Endothelial cell of umbilical vein (primary cell): ENCODE measurements at regions not wholly inside any gene's neighbourhood (a gene's known extent, or its start where the extent isn't known, plus 50 kb on each side); places are given as distances from the start of the nearest gene placed in this dataset.
A peak's percentile ranks its signal among the peaks of the same experiment; 100 is the strongest.

Experiments used
- BruUV-seq: library from RNA; stranded (reverse); fragments of 400-500 nt; replicated peaks from 2 replicates; lab custom pipeline; 2021; lab: Mats Ljungman, UMichigan
- CTCF ChIA-PET: fragments of 300-600, 350-600 bp; sonication (Branson Sonifier 250); formaldehyde crosslinking; loops from one replicate; lab custom pipeline; 2021; ENCODE audit warnings: antibody characterized with exemption, inconsistent platforms; lab: Charles Lee
- POLR2A ChIA-PET: fragments of 300-600, 350-600 bp; sonication (Branson Sonifier 250); formaldehyde crosslinking; loops from one replicate; lab custom pipeline; 2021; ENCODE audit warnings: antibody characterized with exemption, inconsistent platforms; lab: Charles Lee
- DNase-seq: peaks from one replicate; pipeline ENCODE4 v3.0.0-alpha.2; 2011; ENCODE audit warnings: low read depth, low spot score
- FAIRE-seq: peaks from 2 replicates; lab custom pipeline; 2011; peaks lifted over from hg19 to GRCh38; lab: Jason Lieb, UNC
- H2AFZ ChIP-seq: 2 replicates; pipeline ENCODE4 v1.6.0; 2012; ENCODE audit warnings: low read depth, low read length, control low read depth, inconsistent platforms
- H3K27ac ChIP-seq: 2 replicates; pipeline ENCODE4 v1.5.1; 2011; ENCODE audit warnings: low read depth, mild to moderate bottlenecking, control low read depth, low read length, moderate library complexity; ENCODE audit not compliant: insufficient read depth
- H3K27me3 ChIP-seq, 2 experiments: 2 replicates each; pipeline versions ENCODE4 v1.6.0 to v1.6.1; 2011; ENCODE audit warnings: low read length in 2 of 2, mixed read lengths in 1 of 2; ENCODE audit not compliant: control insufficient read depth in 2 of 2, insufficient read depth in 2 of 2
- H3K36me3 ChIP-seq, 2 experiments: 2 replicates in 1 of 2; 3 replicates in 1 of 2; pipeline ENCODE4 v1.5.1; 2011; ENCODE audit warnings: low read length in 2 of 2, mild to moderate bottlenecking in 1 of 2, moderate library complexity in 1 of 2; ENCODE audit not compliant: control insufficient read depth in 2 of 2, insufficient read depth in 2 of 2; ENCODE audit errors: extremely low read depth in 1 of 2
- H3K4me1 ChIP-seq: 3 replicates; pipeline ENCODE4 v1.5.1; 2011; ENCODE audit warnings: mild to moderate bottlenecking, low read length; ENCODE audit not compliant: control insufficient read depth, insufficient read depth; ENCODE audit errors: extremely low read depth
- H3K4me2 ChIP-seq: 2 replicates; pipeline ENCODE4 v1.6.1; 2011; ENCODE audit warnings: low read length, control low read depth, mixed read lengths; ENCODE audit not compliant: insufficient read depth
- H3K4me3 ChIP-seq, 3 experiments: fragments of 200-600 bp in 1 of 3; sonication (generic), shearing (Covaris generic) in 1 of 3; replicated peaks in 1 of 3; 2 replicates each; pipeline ENCODE4 v1.5.1; 2011 to 2016; ENCODE audit warnings: control low read depth in 3 of 3, low read length in 3 of 3, mild to moderate bottlenecking in 2 of 3, inconsistent platforms in 1 of 3, low read depth in 1 of 3, moderate library complexity in 1 of 3; ENCODE audit not compliant: insufficient read depth in 1 of 3
- H3K79me2 ChIP-seq: 2 replicates; pipeline ENCODE4 v1.6.0; 2012; ENCODE audit warnings: low read length, inconsistent platforms; ENCODE audit not compliant: control insufficient read depth, insufficient read depth
- H3K9ac ChIP-seq: replicated peaks from 2 replicates; pipeline ENCODE3; 2011; ENCODE audit warnings: low read length, control low read depth; ENCODE audit not compliant: insufficient read depth; ENCODE audit errors: extremely low read depth
- H3K9me1 ChIP-seq: replicated peaks from 3 replicates; pipeline ENCODE4 v1.6.0; 2011; ENCODE audit warnings: mild to moderate bottlenecking, low read length; ENCODE audit not compliant: control insufficient read depth, insufficient read depth; ENCODE audit errors: extremely low read depth
- H3K9me3 ChIP-seq: replicated peaks from 2 replicates; pipeline ENCODE4 v1.5.1; 2012; ENCODE audit warnings: low read length, inconsistent platforms; ENCODE audit not compliant: control insufficient read depth, insufficient read depth
- H4K20me1 ChIP-seq: replicated peaks from 2 replicates; pipeline ENCODE3; 2011; ENCODE audit warnings: mild to moderate bottlenecking, low read length; ENCODE audit not compliant: control insufficient read depth, insufficient read depth; ENCODE audit errors: extremely low read depth
- EZH2 ChIP-seq: IDR thresholded peaks from 2 replicates; pipeline ENCODE4 v1.6.1; 2012; ENCODE audit warnings: borderline replicate concordance, low read depth, mild to moderate bottlenecking, moderate library complexity, low read length, inconsistent platforms; ENCODE audit not compliant: severe bottlenecking
- FOS ChIP-seq: IDR thresholded peaks from 2 replicates; pipeline ENCODE4 v1.6.1; 2011; ENCODE audit warnings: mild to moderate bottlenecking, low read length, moderate library complexity, borderline replicate concordance; ENCODE audit not compliant: insufficient read depth
- GATA2 ChIP-seq: IDR thresholded peaks from 2 replicates; pipeline ENCODE4 v1.7.0; 2011; ENCODE audit warnings: low read depth, mild to moderate bottlenecking, moderate library complexity, mixed read lengths, low read length; ENCODE audit not compliant: insufficient read length, insufficient read depth
- JUN ChIP-seq: IDR thresholded peaks from 2 replicates; pipeline ENCODE4 v1.6.1; 2011; ENCODE audit warnings: borderline replicate concordance, low read depth; ENCODE audit not compliant: insufficient read length, insufficient read depth
- MYC ChIP-seq: IDR thresholded peaks from one replicate; pipeline ENCODE4 v1.6.1; 2011; ENCODE audit warnings: mild to moderate bottlenecking, low read depth, low read length
- POLR2A ChIP-seq: IDR thresholded peaks from 2 replicates; pipeline ENCODE4 v1.6.1; 2012; ENCODE audit warnings: low read depth, mild to moderate bottlenecking, control low read depth, low read length
- POLR2AphosphoS5 ChIP-seq: IDR thresholded peaks from 2 replicates; pipeline ENCODE4 v1.6.1; 2012; ENCODE audit warnings: low read depth, mild to moderate bottlenecking, control low read depth, low read length, moderate library complexity; ENCODE audit not compliant: insufficient read depth
- dilution Hi-C: fragments of 300-500 bp; cut with MboI; formaldehyde crosslinking; loops from one replicate; pipeline ENCODE4 v1.15.0; 2019; ENCODE audit warnings: low sequenced_read_pairs; ENCODE audit not compliant: extremely low pct_ligation_motif_present
- intact Hi-C: fragments of 100-400 bp; cut with micrococcal nuclease; formaldehyde crosslinking; loops from one replicate; pipeline ENCODE4 v1.10.0; 2022
- TF ChIP-seq, protein P1 (sequence below), 2 donors: IDR thresholded peaks; 1 replicate in 1 of 2; 2 replicates in 1 of 2; pipeline ENCODE4 v1.5.1; 2011; ENCODE audit warnings: low read length in 2 of 2, mild to moderate bottlenecking in 2 of 2, moderate library complexity in 2 of 2, control low read depth in 1 of 2, inconsistent platforms in 1 of 2, low read depth in 1 of 2; ENCODE audit not compliant: insufficient read depth in 1 of 2; ENCODE audit errors: extremely low read depth in 1 of 2
- TF ChIP-seq, protein P2 (sequence below): IDR thresholded peaks from 2 replicates; pipeline ENCODE4 v1.6.1; 2011; ENCODE audit not compliant: insufficient read depth, insufficient read length

DNA sequence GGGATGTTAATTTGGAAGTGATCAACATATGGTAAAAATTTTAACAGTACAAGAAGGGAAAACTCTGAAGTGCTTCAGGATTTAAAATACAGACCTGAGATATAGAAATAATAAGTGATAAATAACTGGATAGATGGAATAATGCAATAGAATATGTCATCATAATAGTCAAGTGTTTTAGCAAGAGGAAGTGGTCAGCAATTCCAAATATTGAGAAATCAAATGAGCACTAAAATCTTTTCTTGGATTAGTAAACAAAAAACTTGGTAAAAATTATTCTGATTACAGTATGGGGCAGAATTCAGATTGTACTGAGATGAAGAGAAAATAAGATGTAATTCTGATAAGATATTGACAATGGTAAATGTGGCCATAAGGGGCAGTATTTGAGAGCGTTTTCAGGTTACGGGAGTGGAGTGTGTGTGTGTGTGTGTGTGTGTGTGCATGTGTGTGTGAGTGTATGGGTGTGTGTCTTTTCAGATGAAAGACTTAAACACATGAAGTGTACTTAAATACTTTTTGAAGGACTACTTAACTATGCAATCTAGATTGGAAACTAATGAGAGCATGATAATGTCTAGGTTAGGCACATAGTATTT is 217.9 kb upstream of the ITGA4 start:
- no peaks in the 10 kb centered on the region for H3K79me2 ChIP-seq
- no peaks in the 10 kb centered on the region for H3K27me3 ChIP-seq
- intact Hi-C loops (no loop called here), dilution Hi-C loops (no loop called here)
- no peaks in the 10 kb centered on the region for H3K9me3 ChIP-seq
- no peaks in the 10 kb centered on the region for H3K4me1 ChIP-seq
- DNase-seq: no peak
- no peak overlapping the region for H2AFZ ChIP-seq
- H4K20me1 ChIP-seq: no peaks in the 10 kb centered on the region
- no peak overlapping the region for H3K27ac ChIP-seq
- H3K4me3 ChIP-seq: no peak overlapping the region
- TF ChIP-seq, protein P1, sequence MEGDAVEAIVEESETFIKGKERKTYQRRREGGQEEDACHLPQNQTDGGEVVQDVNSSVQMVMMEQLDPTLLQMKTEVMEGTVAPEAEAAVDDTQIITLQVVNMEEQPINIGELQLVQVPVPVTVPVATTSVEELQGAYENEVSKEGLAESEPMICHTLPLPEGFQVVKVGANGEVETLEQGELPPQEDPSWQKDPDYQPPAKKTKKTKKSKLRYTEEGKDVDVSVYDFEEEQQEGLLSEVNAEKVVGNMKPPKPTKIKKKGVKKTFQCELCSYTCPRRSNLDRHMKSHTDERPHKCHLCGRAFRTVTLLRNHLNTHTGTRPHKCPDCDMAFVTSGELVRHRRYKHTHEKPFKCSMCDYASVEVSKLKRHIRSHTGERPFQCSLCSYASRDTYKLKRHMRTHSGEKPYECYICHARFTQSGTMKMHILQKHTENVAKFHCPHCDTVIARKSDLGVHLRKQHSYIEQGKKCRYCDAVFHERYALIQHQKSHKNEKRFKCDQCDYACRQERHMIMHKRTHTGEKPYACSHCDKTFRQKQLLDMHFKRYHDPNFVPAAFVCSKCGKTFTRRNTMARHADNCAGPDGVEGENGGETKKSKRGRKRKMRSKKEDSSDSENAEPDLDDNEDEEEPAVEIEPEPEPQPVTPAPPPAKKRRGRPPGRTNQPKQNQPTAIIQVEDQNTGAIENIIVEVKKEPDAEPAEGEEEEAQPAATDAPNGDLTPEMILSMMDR (IDR thresholded peaks at IDR 0.05; ENCODE audit: extremely low read depth in 1 of 2, insufficient read depth in 1 of 2, low read depth in 1 of 2, low read length in 2 of 2): peak in 1 of 2 donors; percentile 8
- TF ChIP-seq, protein P2, sequence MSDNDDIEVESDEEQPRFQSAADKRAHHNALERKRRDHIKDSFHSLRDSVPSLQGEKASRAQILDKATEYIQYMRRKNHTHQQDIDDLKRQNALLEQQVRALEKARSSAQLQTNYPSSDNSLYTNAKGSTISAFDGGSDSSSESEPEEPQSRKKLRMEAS: no peak
- ChIA-PET POLR2A (no interaction called here), CTCF (interaction anchor here (1.2 kb wide), 1 partner anchor 25 kb away, joined by 3 read pairs; no protein-coding TSS in a partner anchor)
- no peak overlapping the region for H3K9ac ChIP-seq
- BruUV-seq: no TSS peak
- no peaks in the 10 kb centered on the region for H3K9me1 ChIP-seq
- H3K36me3 ChIP-seq: no peaks in the 10 kb centered on the region
- H3K4me2 ChIP-seq: no peak overlapping the region
- FAIRE-seq: no peak

DNA sequence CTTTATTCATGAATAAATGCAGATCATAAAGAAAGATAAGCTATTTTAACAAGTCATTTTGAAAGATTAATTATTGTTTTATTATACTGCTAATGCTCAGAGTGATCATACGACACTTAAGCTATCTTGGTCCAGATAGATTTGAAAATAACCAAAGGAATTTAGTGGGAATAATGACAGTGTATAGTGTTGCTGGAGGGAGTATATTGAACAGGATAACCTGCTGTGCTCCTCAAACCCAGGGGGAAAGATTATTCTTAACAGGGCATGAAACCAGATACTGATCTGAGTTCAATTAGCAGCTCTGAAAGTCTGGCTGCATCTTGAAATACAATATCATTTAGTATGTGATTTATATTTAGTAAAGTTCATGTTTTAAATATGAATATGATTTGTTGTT is 216.3 kb upstream of the ITGA4 start:
- H2AFZ ChIP-seq: no peak overlapping the region
- POLR2A ChIA-PET: no interaction called here
- H3K27ac ChIP-seq: no peak overlapping the region
- H4K20me1 ChIP-seq: no peaks in the 10 kb centered on the region
- no peak overlapping the region for H3K4me2 ChIP-seq
- dilution Hi-C loops (no loop called here), intact Hi-C loops (no loop called here)
- H3K9me3 ChIP-seq: no peaks in the 10 kb centered on the region
- H3K27me3 ChIP-seq: no peaks in the 10 kb centered on the region
- CTCF ChIA-PET: no interaction called here
- TF ChIP-seq EZH2 (no peak), POLR2AphosphoS5 (no peak), JUN (no peak), POLR2A (no peak), GATA2 (no peak), MYC (no peak), FOS (no peak)
- TF ChIP-seq, protein P1 (IDR thresholded peaks at IDR 0.05; ENCODE audit: extremely low read depth in 1 of 2, insufficient read depth in 1 of 2, low read depth in 1 of 2, low read length in 2 of 2): no peak
- TF ChIP-seq, protein P2: no peak
- no TSS peak for BruUV-seq
- H3K9me1 ChIP-seq: no peaks in the 10 kb centered on the region
- no peaks in the 10 kb centered on the region for H3K79me2 ChIP-seq
- no peak overlapping the region for H3K4me3 ChIP-seq
- FAIRE-seq: no peak
- no peak for DNase-seq
- H3K36me3 ChIP-seq: no peaks in the 10 kb centered on the region
- no peak overlapping the region for H3K9ac ChIP-seq
- H3K4me1 ChIP-seq: no peaks in the 10 kb centered on the region
